ENCODE measurements at regions not wholly inside any gene's neighbourhood (a gene's known extent, or its start where the extent isn't known, plus 50 kb on each side); places are given as distances from the start of the nearest gene placed in this dataset.

GRCh38 chr6:74145931-74146330, 449.9 kb downstream of the CD109 start:
- DNase-seq, result no peak

- no peak for DNase-seq
Measured at GRCh38 chr6:74137911-74138310, 441.9 kb downstream of the CD109 start.

GRCh38 chr6:74134327-74134726, 438.3 kb downstream of the CD109 start:
- no peak for DNase-seq

- DNase-seq, result no peak
Measured at GRCh38 chr6:74133073-74133472, 437.1 kb downstream of the CD109 start.

GRCh38 chr6:74130641-74131040, 434.6 kb downstream of the CD109 start:
- DNase-seq, result no peak

GRCh38 chr6:74128536-74128935, 432.5 kb downstream of the CD109 start:
- DNase-seq, result no peak

GRCh38 chr6:74117113-74117512, 421.1 kb downstream of the CD109 start:
- DNase-seq, result no peak

- no peak for DNase-seq
Measured at GRCh38 chr6:74115674-74116073, 419.7 kb downstream of the CD109 start.

- no peak for DNase-seq
Measured at GRCh38 chr6:74114428-74114827, 418.4 kb downstream of the CD109 start.

- no peak for DNase-seq
Measured at GRCh38 chr6:74113901-74114300, 417.9 kb downstream of the CD109 start.

GRCh38 chr6:74103417-74103816, 407.4 kb downstream of the CD109 start:
- no peak for DNase-seq

- DNase-seq, result no peak
Measured at GRCh38 chr6:74100719-74101287, 404.8 kb downstream of the CD109 start.

- no peak for DNase-seq
Measured at GRCh38 chr6:74096329-74096728, 400.3 kb downstream of the CD109 start.

- no peak for DNase-seq
Measured at GRCh38 chr6:74093361-74093760, 397.4 kb downstream of the CD109 start.

GRCh38 chr6:74091794-74092157, 395.8 kb downstream of the CD109 start:
- DNase-seq, result no peak

- peak; percentile 38 for DNase-seq
Measured at GRCh38 chr6:74091136-74091793, 395.3 kb downstream of the CD109 start.

- no peak for DNase-seq
Measured at GRCh38 chr6:74087899-74088298, 391.9 kb downstream of the CD109 start.

- no peak for DNase-seq
Measured at GRCh38 chr6:74075896-74076295, 379.9 kb downstream of the CD109 start.

- no peak for DNase-seq
Measured at GRCh38 chr6:74075323-74075722, 379.3 kb downstream of the CD109 start.

- DNase-seq, result no peak
Measured at GRCh38 chr6:74074645-74075044, 378.6 kb downstream of the CD109 start.

- no peak for DNase-seq
Measured at GRCh38 chr6:74073999-74074398, 378.0 kb downstream of the CD109 start.

GRCh38 chr6:74073429-74073828, 377.4 kb downstream of the CD109 start:
- no peak for DNase-seq

- no peak for DNase-seq
Measured at GRCh38 chr6:74071214-74071613, 375.2 kb downstream of the CD109 start.

GRCh38 chr6:74070711-74071110, 374.7 kb downstream of the CD109 start:
- no peak for DNase-seq

- DNase-seq, result no peak
Measured at GRCh38 chr6:74070091-74070490, 374.1 kb downstream of the CD109 start.

All from NCI-H1694 (cell line).